ENCODE measurements at regions not wholly inside any gene's neighbourhood (a gene's known extent, or its start where the extent isn't known, plus 50 kb on each side); places are given as distances from the start of the nearest gene placed in this dataset.

DNA sequence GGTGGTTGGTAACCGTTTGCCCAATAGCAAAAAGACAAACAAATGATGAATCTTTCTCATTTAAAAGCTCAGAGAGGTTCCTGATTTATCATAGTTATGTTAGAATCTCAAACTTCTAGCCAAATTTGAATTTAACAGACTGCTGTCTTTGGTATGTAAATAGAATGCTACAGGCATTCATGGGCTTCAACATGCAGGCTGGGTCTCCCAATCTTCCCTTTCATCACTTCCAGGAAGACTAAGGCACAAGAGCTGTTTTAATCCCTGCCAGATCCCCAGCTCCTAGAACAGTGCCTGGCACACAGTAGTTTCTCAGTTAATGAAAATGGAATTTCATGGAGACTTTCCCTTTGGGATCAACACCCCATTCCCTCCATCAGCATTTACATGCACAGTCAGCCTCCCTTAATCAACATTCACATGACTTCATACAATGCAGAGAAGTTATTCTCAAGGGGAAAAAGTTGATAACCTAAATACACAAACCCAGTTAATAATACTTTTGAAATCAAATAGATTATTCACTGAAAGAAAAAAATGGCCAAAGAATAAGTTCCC lies 107.6 kb upstream of the C1QTNF7 start:
- no peak for TF ChIP-seq EZH2 (IDR thresholded peaks at IDR 0.05; ENCODE audit: borderline replicate concordance)
- no peak for TF ChIP-seq CTCF (IDR thresholded peaks at IDR 0.05; ENCODE audit: poor library complexity)
- no peak for TF ChIP-seq EZH2phosphoT487 (IDR thresholded peaks at IDR 0.05; ENCODE audit: low read depth, severe bottlenecking, unreplicated experiment)
